VCaP (cell line): ENCODE measurements at regions not wholly inside any gene's neighbourhood (a gene's known extent, or its start where the extent isn't known, plus 50 kb on each side); places are given as distances from the start of the nearest gene placed in this dataset.

Source experiments
- H3K27ac ChIP-seq: fragments of 450-650 bp; 2 replicates; pipeline ENCODE4 v1.5.1; 2017
- CTCF ChIP-seq: fragments of 450-650 bp; conservative IDR thresholded peaks from 2 replicates; pipeline ENCODE4 v1.5.1; 2017; ENCODE audit warnings: mild to moderate bottlenecking, moderate library complexity

- TF ChIP-seq CTCF, result no peak
Observed at GRCh38 chr2:21310493-21310892, 186.7 kb downstream of the TDRD15 start.

GRCh38 chr2:21314322-21314835, 190.6 kb downstream of the TDRD15 start:
- no peak for TF ChIP-seq CTCF
- no peak overlapping the region for H3K27ac ChIP-seq

More at GRCh38 chr2:21310493-21310892, 186.7 kb downstream of the TDRD15 start:
- H3K27ac ChIP-seq, result no peak overlapping the region

- peak; percentile 70 for TF ChIP-seq CTCF
- no peak overlapping the region for H3K27ac ChIP-seq
Observed at GRCh38 chr2:21317131-21317530, 193.4 kb downstream of the TDRD15 start.

GRCh38 chr2:21318263-21318662, 194.5 kb downstream of the TDRD15 start:
- H3K27ac ChIP-seq, result no peak overlapping the region
- TF ChIP-seq CTCF, result no peak

GRCh38 chr2:21326152-21326551, 202.4 kb downstream of the TDRD15 start:
- no peak for TF ChIP-seq CTCF

GRCh38 chr2:21328177-21328576, 204.4 kb downstream of the TDRD15 start:
- no peak for TF ChIP-seq CTCF
- H3K27ac ChIP-seq, result no peak overlapping the region

More at GRCh38 chr2:21326152-21326551, 202.4 kb downstream of the TDRD15 start:
- H3K27ac ChIP-seq, result no peak overlapping the region

- no peak overlapping the region for H3K27ac ChIP-seq
- no peak for TF ChIP-seq CTCF
Observed at GRCh38 chr2:21330786-21331391, 207.1 kb downstream of the TDRD15 start.
